HG03520 (cell line): ENCODE measurements at regions not wholly inside any gene's neighbourhood (a gene's known extent, or its start where the extent isn't known, plus 50 kb on each side); places are given as distances from the start of the nearest gene placed in this dataset.
"Not testable (repeated sequence)": the region's sequence is repeated elsewhere in the genome, so short reads cannot be mapped to it uniquely, and the experiment has no call there.

Experiments
- ATAC-seq: cut with Tn5 transposase; IDR thresholded peaks from one replicate; pipeline ENCODE4 v1.9.1; 2021; ENCODE audit warnings: mild to moderate bottlenecking, moderate library complexity; ENCODE audit not compliant: unreplicated experiment

DNA sequence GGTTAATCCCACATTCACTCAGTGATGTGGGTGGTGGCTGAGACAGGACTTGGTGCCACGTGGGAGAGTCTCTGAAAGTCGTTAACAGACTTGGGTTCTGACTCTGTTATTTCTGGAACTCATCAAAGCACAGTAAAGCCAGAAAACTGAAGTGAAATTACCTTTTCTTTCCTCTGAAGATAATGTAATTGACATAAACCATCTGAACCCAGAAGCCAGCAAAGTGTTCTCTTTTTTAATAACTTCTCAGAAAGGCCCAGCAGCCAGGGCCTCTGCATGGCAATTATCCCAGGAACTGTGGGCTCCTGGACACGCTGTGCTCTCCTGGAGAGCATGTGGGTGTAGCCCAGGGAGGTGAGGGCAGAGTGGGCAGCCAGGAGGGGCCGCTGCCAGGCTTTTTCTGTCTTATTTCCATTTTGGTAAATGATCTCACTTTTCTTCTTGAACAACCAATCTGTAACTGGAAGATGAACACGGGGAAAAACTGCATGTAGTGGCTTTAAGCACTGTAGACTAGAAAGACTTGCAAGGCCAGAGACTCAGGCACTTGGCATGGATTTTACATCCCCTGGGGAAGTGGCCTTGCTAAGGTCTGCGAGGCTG lies 444.1 kb upstream of the TMEM132C start:
- no peak for ATAC-seq

GRCh38 chr12:127823801-127824200 lies 443.2 kb upstream of the TMEM132C start:
- ATAC-seq = no peak

- ATAC-seq = no peak
Measured at GRCh38 chr12:127829281-127830064, 437.5 kb upstream of the TMEM132C start.

DNA sequence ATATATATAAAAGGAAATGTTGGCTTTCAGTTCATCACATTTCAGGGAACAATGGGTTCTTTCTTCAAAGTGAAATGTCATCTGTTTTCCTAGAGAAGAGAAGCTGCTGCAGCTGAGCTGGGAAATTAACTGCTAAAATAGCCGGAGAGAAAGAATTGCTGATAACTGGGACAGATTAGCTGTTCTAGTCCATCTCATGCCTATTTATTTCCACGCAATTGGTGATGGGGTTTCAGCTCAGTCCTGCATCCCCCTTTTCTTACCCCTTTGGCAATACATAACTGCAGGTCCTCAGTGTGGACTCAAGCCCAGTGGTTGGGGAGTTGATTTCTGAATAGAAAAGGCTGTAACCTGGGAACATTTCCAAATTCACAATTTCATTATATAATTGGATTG lies 436.9 kb upstream of the TMEM132C start:
- no peak for ATAC-seq

GRCh38 chr12:127830730-127831129 lies 436.2 kb upstream of the TMEM132C start:
- ATAC-seq = no peak

GRCh38 chr12:127832172-127832571 lies 434.8 kb upstream of the TMEM132C start:
- ATAC-seq = no peak

DNA sequence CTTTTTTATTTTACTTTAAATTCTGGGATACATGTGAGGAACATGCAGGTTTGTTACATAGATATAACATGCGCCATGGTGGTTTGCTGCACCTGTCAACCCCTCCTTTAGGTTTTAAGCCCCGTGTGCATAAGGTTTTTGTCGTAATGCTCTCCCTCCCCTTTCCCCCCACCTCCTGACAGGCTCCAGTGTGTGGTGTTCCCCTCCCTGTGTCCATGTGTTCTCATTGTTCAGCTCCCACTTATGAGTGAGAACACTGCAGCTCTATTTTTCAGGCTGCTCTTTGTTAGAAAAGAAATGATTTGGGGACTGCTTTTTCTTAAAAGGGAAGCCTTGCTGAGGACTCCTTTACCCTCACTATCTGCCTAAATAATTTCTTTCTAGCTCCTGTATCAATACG lies 430.2 kb upstream of the TMEM132C start:
- ATAC-seq = not testable (repeated sequence)

- no peak for ATAC-seq
Measured at GRCh38 chr12:127857661-127858060, 409.3 kb upstream of the TMEM132C start.

- no peak for ATAC-seq
Measured at GRCh38 chr12:127860536-127860935, 406.4 kb upstream of the TMEM132C start.

GRCh38 chr12:127861406-127861805 lies 405.6 kb upstream of the TMEM132C start:
- no peak for ATAC-seq

DNA sequence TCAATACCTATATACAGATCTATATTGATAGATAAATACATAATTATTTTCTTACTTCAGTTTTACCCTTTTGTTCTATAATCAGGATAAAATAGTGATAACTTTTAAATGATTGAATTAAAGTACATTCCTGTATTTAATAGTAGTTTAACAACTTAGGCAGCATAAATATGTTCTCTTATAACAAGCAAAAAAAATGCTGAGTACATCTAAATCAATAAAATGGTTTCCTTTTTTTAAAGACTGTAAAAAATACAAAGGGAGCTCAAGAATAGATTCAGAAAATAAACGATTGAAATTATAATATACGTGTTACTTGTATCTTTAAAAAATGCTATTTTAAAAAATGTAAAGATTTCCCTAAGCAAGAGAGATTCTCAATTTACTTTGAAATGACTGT lies 393.7 kb upstream of the TMEM132C start:
- ATAC-seq = no peak

- no peak for ATAC-seq
Measured at GRCh38 chr12:127881371-127882140, 385.4 kb upstream of the TMEM132C start.

GRCh38 chr12:127883013-127883412 lies 384.0 kb upstream of the TMEM132C start:
- no peak for ATAC-seq

GRCh38 chr12:127885954-127886750 lies 380.8 kb upstream of the TMEM132C start:
- ATAC-seq = no peak

- ATAC-seq = no peak
Measured at GRCh38 chr12:127886827-127887226, 380.1 kb upstream of the TMEM132C start.

DNA sequence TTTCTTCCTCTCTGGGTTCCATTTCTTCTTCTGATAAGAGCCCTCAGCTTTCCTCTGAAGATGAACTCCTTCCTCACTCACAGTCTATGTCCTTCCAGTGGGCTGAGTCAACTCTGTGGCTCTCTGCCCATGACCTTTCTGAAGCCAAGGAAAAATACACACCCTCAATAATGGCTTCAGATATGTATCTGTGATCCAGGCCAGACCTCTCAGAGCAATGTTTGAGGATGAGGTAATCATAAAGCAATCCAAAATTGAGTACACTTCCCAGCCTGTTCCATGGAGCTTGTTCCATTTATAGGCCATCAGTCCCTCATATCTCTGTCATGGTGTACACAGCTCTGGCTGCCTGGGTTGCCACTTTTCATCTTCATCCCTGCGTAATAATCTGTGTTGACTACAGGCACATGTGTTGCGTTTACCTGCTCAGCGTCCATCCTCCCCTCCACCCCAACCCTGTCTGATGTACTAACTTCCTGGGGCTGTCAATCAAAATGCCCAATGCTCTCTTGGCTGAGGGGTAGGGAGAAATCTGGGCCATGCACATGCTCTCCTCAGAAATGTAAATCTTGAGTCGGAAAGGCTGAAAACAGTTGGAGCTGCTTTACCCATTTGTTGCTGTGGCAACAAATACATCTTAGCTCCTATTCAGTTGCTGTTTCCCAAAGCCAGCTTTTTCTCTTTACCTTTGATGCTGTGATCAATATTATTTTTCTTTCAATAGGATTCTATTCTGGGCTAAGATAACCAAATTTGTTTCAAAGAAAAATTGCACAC lies 377.8 kb upstream of the TMEM132C start:
- no peak for ATAC-seq

DNA sequence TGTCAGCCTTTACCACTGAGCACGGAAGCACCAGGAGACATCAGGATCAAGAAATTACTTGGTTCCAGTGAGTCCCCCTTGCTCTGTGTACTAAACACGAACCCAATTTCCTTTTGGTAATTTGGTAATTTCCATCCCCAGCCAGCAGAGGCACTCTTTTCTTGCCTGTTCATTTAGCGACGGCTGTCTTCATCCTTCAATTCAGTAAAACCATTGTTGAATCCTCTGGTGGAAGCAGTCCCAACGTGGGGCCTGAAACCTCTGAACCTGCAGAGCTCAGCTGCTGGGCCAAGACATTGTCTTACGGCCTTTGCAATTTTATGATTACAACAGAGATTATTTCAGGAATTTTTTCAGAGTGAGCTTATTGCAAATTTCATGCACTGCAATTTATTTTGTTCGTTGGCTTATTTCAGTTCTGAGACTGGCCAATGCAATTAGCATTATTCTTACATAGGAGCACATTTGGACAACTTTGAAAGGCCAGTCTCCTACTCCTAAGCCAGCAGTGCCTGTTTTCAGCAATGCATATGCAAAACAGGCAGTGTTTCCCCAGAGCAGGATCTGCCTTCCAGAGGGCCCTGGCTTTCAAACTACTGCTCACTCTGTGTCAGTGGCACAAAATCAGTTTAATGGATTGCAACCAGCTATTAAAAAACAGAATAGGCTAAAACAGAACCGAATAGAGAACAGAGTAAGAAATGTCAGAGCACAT lies 372.9 kb upstream of the TMEM132C start:
- no peak for ATAC-seq

DNA sequence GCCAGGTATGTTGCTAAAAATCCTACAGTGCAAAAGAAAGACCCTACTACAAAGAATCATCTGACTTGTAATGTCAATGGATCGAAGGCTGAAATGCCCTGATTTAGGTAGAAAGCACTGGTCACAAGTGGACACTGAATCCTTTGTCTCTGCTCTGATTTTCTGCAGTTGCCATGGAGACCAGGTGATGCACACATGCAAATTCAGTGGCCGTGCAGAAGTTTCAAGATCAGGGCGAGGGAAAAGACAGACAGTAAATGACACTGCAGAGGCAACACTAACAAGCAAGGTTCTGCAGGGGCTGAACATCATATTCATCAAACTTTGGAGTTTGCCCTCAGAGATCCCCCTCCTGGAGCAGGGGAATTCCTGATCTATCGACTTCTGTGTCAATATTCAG lies 370.3 kb upstream of the TMEM132C start:
- no peak for ATAC-seq

DNA sequence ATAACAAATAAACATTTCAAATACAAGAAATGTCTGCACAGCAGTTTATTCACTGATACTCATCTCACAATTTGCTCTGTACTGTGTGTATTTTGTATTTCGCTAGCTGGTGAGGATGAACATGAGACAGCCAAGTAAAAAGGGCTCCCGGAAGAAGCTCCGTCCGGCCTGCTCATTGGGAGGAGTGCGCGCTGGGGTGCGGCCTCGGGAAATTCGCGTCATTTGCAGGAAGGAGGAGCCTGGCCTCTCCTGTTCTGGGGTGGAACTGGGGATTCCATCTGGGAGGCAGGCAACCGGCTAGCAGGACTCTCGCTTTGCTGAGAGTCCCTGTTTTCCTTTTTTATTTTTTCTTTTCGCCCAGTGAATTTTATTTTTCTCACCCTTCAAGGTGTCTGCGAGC lies 368.4 kb upstream of the TMEM132C start:
- no peak for ATAC-seq

DNA sequence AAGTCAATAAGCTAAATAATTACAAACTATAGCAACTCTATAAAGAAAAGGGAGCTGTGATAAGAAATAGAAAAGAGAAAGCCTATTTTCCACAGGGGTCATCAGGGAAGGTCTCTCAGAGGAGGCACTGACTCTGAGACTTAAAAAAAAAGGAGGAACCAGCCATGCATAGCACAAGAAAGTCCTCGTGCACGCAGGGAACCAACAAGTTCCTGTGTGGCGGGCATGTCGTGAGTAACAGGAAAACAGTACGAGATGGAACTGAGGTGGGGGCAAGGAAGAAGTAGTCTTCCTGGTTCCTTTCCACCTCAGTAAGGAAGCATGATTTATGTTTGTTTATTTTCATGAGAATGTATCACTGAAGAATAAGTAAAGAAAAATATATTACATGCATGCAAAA lies 367.0 kb upstream of the TMEM132C start:
- ATAC-seq = no peak
